ENCODE measurements at regions not wholly inside any gene's neighbourhood (a gene's known extent, or its start where the extent isn't known, plus 50 kb on each side); places are given as distances from the start of the nearest gene placed in this dataset.

DNA sequence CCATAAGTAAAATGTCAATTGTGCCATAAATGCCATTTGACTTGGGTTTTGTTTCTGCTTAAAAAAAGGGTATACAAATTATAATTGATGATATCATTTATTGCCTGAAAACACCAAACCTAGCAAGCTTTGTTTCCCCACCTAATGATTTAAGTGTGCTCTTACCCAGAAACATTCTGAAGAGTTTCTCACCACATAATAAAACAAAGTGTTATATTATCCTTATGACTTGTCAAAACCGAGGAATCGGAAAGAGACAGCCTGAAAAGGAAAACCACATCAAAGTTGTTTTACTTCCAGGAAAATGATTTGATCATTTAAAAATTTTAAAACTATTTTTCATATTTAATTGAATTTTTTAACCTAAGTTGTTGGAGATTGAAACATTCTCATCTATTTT, 170.5 kb upstream of the SLC39A10 start:
- H3K4me3 ChIP-seq (replicated peaks in 1 of 3; ENCODE audit: insufficient read depth in 1 of 3, low read depth in 2 of 3, low read length in 3 of 3), result no peak overlapping the region
- no peaks in the 10 kb centered on the region for H3K79me2 ChIP-seq (ENCODE audit: insufficient read depth, low read length)
- H2AFZ ChIP-seq (ENCODE audit: low read length), result no peak overlapping the region
- no peaks in the 10 kb centered on the region for H3K36me3 ChIP-seq (replicated peaks in 1 of 2; ENCODE audit: control insufficient read depth in 1 of 2, insufficient read depth in 2 of 2, low read length in 2 of 2)
- WGBS (ENCODE audit: low lambda C conversion rate), result 5% methylated on average over 2 of the region's 2 CpGs
- H3K4me2 ChIP-seq (ENCODE audit: low read depth, low read length), result no peak overlapping the region
- in situ Hi-C loops (cut with HindIII; ENCODE audit: extremely low pct_ligation_motif_present, low pct_unique_long_range_greater_than_20kb) (no loop called here), intact Hi-C loops (cut with micrococcal nuclease; ENCODE audit: unreplicated experiment) (no loop called here)
- DNase-seq (ENCODE audit: low spot score) (no peak), FAIRE-seq (no peak), ATAC-seq (no peak)
- no peaks in the 10 kb centered on the region for H3K4me1 ChIP-seq (ENCODE audit: insufficient read depth, low read length)
- no TSS peak for BruUV-seq (replicated peaks)
- H3K9me3 ChIP-seq (ENCODE audit: low read length), result no peaks in the 10 kb centered on the region
- H3K27me3 ChIP-seq (ENCODE audit: control insufficient read depth in 1 of 2, insufficient read depth in 2 of 2, low read length in 2 of 2), result no peaks in the 10 kb centered on the region
- POLR2A ChIA-PET, result no interaction called here
- no peak overlapping the region for H3K27ac ChIP-seq (ENCODE audit: extremely low read length, insufficient read depth, low read length)
- no peaks in the 10 kb centered on the region for H4K20me1 ChIP-seq (ENCODE audit: insufficient read depth, low read length)
- H3K9ac ChIP-seq (ENCODE audit: insufficient read depth, low read depth, low read length), result no peak overlapping the region
- CTCF ChIA-PET (ENCODE audit: low intra/inter-chr PET ratio, low total read pairs), result no interaction called here
- TF ChIP-seq KLF13 (CRISPR knock-in tag; IDR thresholded peaks at IDR 0.05) (no peak), ZNF788 (CRISPR knock-in tag; IDR thresholded peaks at IDR 0.05; ENCODE audit: borderline replicate concordance) (no peak), HMGXB4 (CRISPR knock-in tag; IDR thresholded peaks at IDR 0.05; ENCODE audit: borderline replicate concordance in 1 of 2, low read depth in 1 of 2) (no peak), JARID2 (CRISPR knock-in tag; IDR thresholded peaks at IDR 0.05; ENCODE audit: insufficient replicate concordance) (no peak), GRHL1 (CRISPR knock-in tag; conservative IDR thresholded peaks at IDR 0.05) (no peak), ZNF264 (CRISPR knock-in tag; IDR thresholded peaks at IDR 0.05) (no peak), HOMEZ (CRISPR knock-in tag; IDR thresholded peaks at IDR 0.05; ENCODE audit: low read depth) (no peak), TMF1 (CRISPR knock-in tag; IDR thresholded peaks at IDR 0.05; ENCODE audit: low read depth) (no peak), PRDM10 (CRISPR knock-in tag; IDR thresholded peaks at IDR 0.05; ENCODE audit: low read depth) (no peak), FOXK2 (IDR thresholded peaks at IDR 0.05) (no peak), ZNF549 (CRISPR knock-in tag; IDR thresholded peaks at IDR 0.05) (no peak), HOXA7 (CRISPR knock-in tag; IDR thresholded peaks at IDR 0.05) (no peak), RXRB (CRISPR knock-in tag; IDR thresholded peaks at IDR 0.05; ENCODE audit: borderline replicate concordance) (no peak), ZNF7 (CRISPR knock-in tag; IDR thresholded peaks at IDR 0.05) (no peak)
- TF ChIP-seq, protein P1, sequence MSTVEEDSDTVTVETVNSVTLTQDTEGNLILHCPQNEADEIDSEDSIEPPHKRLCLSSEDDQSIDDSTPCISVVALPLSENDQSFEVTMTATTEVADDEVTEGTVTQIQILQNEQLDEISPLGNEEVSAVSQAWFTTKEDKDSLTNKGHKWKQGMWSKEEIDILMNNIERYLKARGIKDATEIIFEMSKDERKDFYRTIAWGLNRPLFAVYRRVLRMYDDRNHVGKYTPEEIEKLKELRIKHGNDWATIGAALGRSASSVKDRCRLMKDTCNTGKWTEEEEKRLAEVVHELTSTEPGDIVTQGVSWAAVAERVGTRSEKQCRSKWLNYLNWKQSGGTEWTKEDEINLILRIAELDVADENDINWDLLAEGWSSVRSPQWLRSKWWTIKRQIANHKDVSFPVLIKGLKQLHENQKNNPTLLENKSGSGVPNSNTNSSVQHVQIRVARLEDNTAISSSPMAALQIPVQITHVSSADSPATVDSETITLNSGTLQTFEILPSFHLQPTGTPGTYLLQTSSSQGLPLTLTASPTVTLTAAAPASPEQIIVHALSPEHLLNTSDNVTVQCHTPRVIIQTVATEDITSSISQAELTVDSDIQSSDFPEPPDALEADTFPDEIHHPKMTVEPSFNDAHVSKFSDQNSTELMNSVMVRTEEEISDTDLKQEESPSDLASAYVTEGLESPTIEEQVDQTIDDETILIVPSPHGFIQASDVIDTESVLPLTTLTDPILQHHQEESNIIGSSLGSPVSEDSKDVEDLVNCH (CRISPR knock-in tag; IDR thresholded peaks at IDR 0.05), result no peak
